ENCODE measurements at regions not wholly inside any gene's neighbourhood (a gene's known extent, or its start where the extent isn't known, plus 50 kb on each side); places are given as distances from the start of the nearest gene placed in this dataset.
"Not testable (repeated sequence)": the region's sequence is repeated elsewhere in the genome, so short reads cannot be mapped to it uniquely, and the experiment has no call there.

DNA sequence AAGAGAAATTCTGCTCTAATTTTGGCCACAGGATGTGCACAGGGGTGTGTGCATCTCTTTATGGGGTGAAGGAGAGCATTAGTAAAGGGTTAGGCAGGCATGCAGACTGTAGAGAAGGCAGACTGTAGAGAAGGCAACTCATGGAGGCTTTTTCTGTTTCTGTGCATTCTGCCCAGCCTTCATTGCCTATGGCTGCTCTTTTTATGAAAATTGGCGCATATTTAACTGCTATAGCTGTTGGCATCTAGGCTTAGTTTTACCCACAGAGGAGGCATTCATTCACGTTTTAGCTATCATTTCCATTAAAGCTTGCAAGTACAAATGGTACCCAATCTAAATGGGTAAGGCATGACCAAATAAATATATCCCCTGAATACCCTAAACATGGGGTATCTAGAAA lies 286.8 kb upstream of the ID4 start:
- DNase-seq (ENCODE audit: low read depth in 1 of 2, low spot score in 1 of 2): no peak
- in situ Hi-C loops (cut with HindIII; ENCODE audit: low pct_unique_long_range_greater_than_20kb, low sequenced_read_pairs): no loop called here
- no peak for TF ChIP-seq JUND (IDR thresholded peaks at IDR 0.05; ENCODE audit: low read depth)

- no peak for DNase-seq (ENCODE audit: low read depth in 1 of 2, low spot score in 1 of 2)
- TF ChIP-seq JUND (IDR thresholded peaks at IDR 0.05; ENCODE audit: low read depth): no peak
- in situ Hi-C loops (cut with HindIII; ENCODE audit: low pct_unique_long_range_greater_than_20kb, low sequenced_read_pairs): no loop called here
These were observed 285.6 kb upstream of the ID4 start for GRCh38 chr6:19551611-19552010.

- in situ Hi-C loops (cut with HindIII; ENCODE audit: low pct_unique_long_range_greater_than_20kb, low sequenced_read_pairs): no loop called here
- no peak for DNase-seq (ENCODE audit: low read depth in 1 of 2, low spot score in 1 of 2)
- TF ChIP-seq JUND (IDR thresholded peaks at IDR 0.05; ENCODE audit: low read depth): no peak
These were observed 285.1 kb upstream of the ID4 start for GRCh38 chr6:19552076-19552475.

GRCh38 chr6:19552588-19552987 lies 284.6 kb upstream of the ID4 start:
- TF ChIP-seq JUND (IDR thresholded peaks at IDR 0.05; ENCODE audit: low read depth): no peak
- in situ Hi-C loops (cut with HindIII; ENCODE audit: low pct_unique_long_range_greater_than_20kb, low sequenced_read_pairs): no loop called here
- DNase-seq (ENCODE audit: low read depth in 1 of 2, low spot score in 1 of 2): no peak

- in situ Hi-C loops (cut with HindIII; ENCODE audit: low pct_unique_long_range_greater_than_20kb, low sequenced_read_pairs): no loop called here
These were observed 282.6 kb upstream of the ID4 start for GRCh38 chr6:19554356-19555225.

DNA sequence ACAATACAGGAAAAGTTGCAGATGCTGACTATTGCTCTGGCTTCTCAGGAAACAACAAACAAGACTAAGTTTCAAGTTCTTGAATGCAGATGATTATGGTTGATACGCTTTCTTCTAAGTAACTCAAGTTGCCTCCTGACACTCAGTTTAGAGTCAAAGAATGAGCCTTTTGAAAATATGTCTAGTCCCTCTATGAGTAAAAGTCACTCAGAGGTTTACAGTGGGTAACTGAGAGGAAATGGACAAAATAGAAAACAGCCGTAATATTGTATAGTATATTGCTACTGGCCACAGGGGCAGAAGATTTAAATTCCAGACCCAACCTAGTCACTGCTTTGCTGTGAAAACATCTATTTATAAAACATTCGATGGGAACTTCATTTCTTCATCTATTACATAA lies 280.0 kb upstream of the ID4 start:
- in situ Hi-C loops (cut with HindIII; ENCODE audit: low pct_unique_long_range_greater_than_20kb, low sequenced_read_pairs): no loop called here
- no peak for TF ChIP-seq JUND (IDR thresholded peaks at IDR 0.05; ENCODE audit: low read depth)
- DNase-seq (ENCODE audit: low read depth in 1 of 2, low spot score in 1 of 2): no peak

More at GRCh38 chr6:19554356-19555225, 282.6 kb upstream of the ID4 start:
- no peak for TF ChIP-seq JUND (IDR thresholded peaks at IDR 0.05; ENCODE audit: low read depth)
- peak in 1 of 2 experiments; percentile 9 for DNase-seq (ENCODE audit: low read depth in 1 of 2, low spot score in 1 of 2)

- in situ Hi-C loops (cut with HindIII; ENCODE audit: low pct_unique_long_range_greater_than_20kb, low sequenced_read_pairs): no loop called here
- DNase-seq (ENCODE audit: low read depth in 1 of 2, low spot score in 1 of 2): no peak
- TF ChIP-seq JUND (IDR thresholded peaks at IDR 0.05; ENCODE audit: low read depth): no peak
These were observed 279.0 kb upstream of the ID4 start for GRCh38 chr6:19558201-19558600.

DNA sequence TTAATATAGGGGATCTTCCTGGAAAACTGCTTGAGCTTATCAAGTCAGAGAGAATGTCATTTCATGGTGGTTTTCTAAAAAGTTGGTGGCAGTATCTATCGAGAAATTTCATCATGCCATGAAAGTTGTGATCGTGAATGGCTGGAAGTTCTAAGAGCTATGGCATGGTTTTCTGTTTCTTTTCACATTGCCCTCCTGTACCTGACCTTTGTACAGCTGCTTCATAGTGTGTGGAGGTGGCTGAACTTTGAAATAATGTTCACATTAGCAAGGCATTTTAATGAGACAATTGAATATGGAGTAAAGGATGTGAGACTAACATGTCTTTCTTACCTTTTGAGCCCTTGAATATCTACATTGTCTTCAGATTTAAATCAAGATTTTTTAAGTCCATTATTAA lies 278.2 kb upstream of the ID4 start:
- in situ Hi-C loops (cut with HindIII; ENCODE audit: low pct_unique_long_range_greater_than_20kb, low sequenced_read_pairs): no loop called here
- DNase-seq (ENCODE audit: low read depth in 1 of 2, low spot score in 1 of 2): no peak
- no peak for TF ChIP-seq JUND (IDR thresholded peaks at IDR 0.05; ENCODE audit: low read depth)

DNA sequence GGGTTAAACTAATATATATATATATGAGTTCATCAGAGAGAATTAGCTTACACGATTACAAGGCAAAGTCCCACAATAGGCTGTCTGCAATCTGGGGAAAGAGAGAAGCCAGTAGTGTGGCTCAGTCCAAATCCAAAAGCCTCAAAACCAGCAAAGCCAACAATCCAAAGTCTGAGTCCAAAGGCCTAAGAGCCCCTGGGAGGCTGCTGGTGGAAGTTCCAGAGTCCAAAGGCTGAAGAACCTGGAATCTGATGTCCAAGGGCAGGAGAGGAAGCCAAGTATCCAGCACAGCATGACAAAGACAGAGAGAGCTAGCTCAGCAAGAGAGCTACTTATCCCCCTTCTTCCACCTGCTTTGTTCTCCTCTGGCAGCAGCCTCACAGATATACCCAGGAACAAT lies 274.7 kb upstream of the ID4 start:
- DNase-seq (ENCODE audit: low read depth in 1 of 2, low spot score in 1 of 2): no peak
- in situ Hi-C loops (cut with HindIII; ENCODE audit: low pct_unique_long_range_greater_than_20kb, low sequenced_read_pairs): no loop called here
- TF ChIP-seq JUND (IDR thresholded peaks at IDR 0.05; ENCODE audit: low read depth): no peak

DNA sequence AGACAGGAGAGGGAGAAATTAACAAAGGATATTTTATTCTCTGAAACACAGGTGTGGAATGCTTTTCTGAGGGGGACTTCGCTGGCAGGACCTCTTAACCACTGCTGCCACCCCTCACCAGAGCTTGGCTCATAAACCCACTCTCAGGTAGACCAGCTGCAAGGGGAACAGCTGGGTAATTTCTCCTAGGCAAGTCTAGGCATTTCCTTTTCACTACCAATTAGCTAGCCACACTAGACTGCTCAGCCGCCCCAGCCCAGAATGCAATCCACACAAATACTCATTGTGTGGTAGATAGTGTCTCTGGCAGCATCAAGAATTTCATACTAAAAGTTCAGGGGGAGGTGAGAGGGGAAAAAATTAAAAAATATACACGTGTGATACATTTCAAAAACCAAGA lies 267.6 kb upstream of the ID4 start:
- no peak for TF ChIP-seq JUND (IDR thresholded peaks at IDR 0.05; ENCODE audit: low read depth)
- in situ Hi-C loops (cut with HindIII; ENCODE audit: low pct_unique_long_range_greater_than_20kb, low sequenced_read_pairs): no loop called here
- DNase-seq (ENCODE audit: low read depth in 1 of 2, low spot score in 1 of 2): no peak

- no peak for TF ChIP-seq JUND (IDR thresholded peaks at IDR 0.05; ENCODE audit: low read depth)
- in situ Hi-C loops (cut with HindIII; ENCODE audit: low pct_unique_long_range_greater_than_20kb, low sequenced_read_pairs): no loop called here
- no peak for DNase-seq (ENCODE audit: low read depth in 1 of 2, low spot score in 1 of 2)
These were observed 266.0 kb upstream of the ID4 start for GRCh38 chr6:19571176-19571575.

GRCh38 chr6:19578481-19578880 lies 258.7 kb upstream of the ID4 start:
- in situ Hi-C loops (cut with HindIII; ENCODE audit: low pct_unique_long_range_greater_than_20kb, low sequenced_read_pairs): no loop called here
- no peak for DNase-seq (ENCODE audit: low read depth in 1 of 2, low spot score in 1 of 2)
- TF ChIP-seq JUND (IDR thresholded peaks at IDR 0.05; ENCODE audit: low read depth): no peak

- DNase-seq (ENCODE audit: low read depth in 1 of 2, low spot score in 1 of 2); in situ Hi-C loops (cut with HindIII; ENCODE audit: low pct_unique_long_range_greater_than_20kb, low sequenced_read_pairs): not testable (repeated sequence)
These were observed 253.0 kb upstream of the ID4 start for GRCh38 chr6:19584207-19584606.

All from T47D (cell line).